ENCODE measurements at regions not wholly inside any gene's neighbourhood (a gene's known extent, or its start where the extent isn't known, plus 50 kb on each side); places are given as distances from the start of the nearest gene placed in this dataset.

DNA sequence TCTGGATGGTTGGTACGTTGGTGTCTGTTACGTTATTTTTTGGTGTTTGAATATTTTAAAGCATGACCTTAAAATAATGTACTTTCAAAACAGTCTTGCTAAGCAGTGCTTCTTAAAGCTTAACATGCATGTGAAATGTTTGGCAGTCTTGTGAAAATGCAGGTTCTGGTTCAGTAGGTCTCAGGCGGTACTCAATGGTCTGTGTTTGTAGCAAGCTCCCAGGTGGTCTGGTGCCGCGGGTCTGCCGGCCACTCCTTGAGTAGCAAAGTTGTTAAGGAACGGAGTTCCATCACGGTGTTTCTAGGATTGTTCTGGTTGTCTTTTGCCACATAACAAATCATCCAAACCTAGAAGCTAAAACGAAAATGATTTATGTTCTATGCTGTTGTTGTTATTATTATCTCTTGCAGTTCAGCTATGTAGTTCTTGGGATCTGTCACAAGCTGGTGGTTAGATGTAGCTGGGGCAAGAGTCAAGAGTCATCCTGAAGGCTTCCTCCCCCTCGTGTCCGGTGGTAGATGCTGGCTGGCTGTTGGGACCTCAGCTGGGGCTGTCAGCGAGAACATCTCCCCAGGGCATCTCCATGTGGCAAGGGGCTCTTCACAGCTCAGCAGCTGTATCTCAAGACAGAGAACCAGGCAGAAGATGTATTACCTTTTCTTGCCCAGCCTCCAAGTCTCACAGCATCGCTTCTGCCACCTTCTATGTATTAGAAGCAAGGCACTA is 186.8 kb downstream of the PALM2AKAP2 start:
- H3K36me3 ChIP-seq (replicated peaks; ENCODE audit: control insufficient read depth, insufficient read depth, low read length) = no peaks in the 10 kb centered on the region
- H3K4me3 ChIP-seq (ENCODE audit: insufficient read depth, low read depth, low read length) = no peak overlapping the region
- DNase-seq = no peak
- H3K27me3 ChIP-seq (ENCODE audit: control insufficient read depth, insufficient read depth, low read length) = no peaks in the 10 kb centered on the region

DNA sequence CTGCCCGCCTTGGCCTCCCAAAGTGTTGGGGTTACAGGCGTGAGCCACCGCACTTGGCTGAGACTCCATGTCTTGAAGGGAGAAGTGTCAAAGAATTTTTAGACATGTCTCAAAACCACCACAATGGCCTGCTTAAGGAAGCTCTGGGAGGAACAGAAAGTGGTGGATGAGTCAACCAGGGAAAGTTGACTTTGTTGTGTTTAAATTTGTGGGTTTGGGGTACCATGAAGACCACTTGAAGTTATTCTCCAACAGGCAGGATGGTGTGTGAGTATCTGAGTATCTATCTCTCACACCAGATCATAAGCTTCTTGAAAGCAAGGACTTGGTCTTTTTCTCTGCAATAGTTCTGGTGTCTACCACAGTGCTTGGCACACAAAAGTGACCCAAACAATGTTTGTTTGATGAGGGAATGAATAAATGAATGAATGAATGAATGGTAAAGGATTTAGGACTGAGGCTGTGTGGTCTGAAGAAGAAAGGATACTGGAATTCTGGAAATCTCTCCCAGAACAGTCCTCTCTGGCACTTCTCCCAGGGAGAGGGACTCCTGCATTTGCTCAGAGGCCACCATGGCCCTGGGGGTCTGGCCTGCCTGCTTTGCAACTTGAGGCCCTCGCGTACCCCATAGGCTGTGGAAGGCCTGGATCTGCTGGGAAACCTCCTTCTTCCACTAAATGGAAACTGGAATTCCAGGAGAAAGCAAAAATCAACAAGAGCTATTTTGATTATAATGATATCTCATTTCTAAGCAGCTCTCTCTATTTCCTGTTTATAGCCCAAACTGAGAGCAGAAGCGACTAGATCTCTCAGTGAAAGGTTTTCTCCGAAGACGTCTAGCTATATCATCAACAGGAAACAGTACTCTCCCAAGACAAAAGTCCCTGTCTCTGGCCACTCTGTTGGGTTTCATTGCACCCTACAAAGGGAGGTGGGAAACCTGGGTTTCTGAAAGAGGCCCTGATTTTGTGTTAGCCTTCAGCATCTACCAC is 187.9 kb downstream of the PALM2AKAP2 start:
- Histone ChIP-seq H3K4me3 (ENCODE audit: insufficient read depth, low read depth, low read length) (no peak overlapping the region), H3K27me3 (ENCODE audit: control insufficient read depth, insufficient read depth, low read length) (no peaks in the 10 kb centered on the region), H3K36me3 (replicated peaks; ENCODE audit: control insufficient read depth, insufficient read depth, low read length) (no peaks in the 10 kb centered on the region)
- no peak for DNase-seq

DNA sequence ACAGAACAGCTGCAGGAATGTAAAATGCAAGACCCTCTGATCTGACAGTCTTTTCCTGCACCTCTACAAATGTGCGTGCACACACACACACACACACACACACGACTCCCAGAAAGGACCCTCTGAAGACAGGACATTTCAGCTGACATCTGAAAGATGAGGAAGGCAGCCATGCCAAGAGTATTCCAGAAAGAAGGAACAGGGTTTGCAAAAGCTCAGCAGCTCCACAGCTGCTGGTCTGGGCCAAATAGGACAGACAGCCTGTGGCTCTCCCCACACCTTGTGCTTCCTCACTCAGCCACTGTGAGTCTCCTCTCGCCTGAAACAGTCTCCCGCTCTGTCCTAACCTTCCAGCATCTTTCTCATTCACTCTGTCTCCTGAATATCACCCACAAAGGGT is 189.0 kb downstream of the PALM2AKAP2 start:
- peak; percentile 28 for DNase-seq
- H3K27me3 ChIP-seq (ENCODE audit: control insufficient read depth, insufficient read depth, low read length) = no peaks in the 10 kb centered on the region
- no peak overlapping the region for H3K4me3 ChIP-seq (ENCODE audit: insufficient read depth, low read depth, low read length)
- H3K36me3 ChIP-seq (replicated peaks; ENCODE audit: control insufficient read depth, insufficient read depth, low read length) = no peaks in the 10 kb centered on the region

DNA sequence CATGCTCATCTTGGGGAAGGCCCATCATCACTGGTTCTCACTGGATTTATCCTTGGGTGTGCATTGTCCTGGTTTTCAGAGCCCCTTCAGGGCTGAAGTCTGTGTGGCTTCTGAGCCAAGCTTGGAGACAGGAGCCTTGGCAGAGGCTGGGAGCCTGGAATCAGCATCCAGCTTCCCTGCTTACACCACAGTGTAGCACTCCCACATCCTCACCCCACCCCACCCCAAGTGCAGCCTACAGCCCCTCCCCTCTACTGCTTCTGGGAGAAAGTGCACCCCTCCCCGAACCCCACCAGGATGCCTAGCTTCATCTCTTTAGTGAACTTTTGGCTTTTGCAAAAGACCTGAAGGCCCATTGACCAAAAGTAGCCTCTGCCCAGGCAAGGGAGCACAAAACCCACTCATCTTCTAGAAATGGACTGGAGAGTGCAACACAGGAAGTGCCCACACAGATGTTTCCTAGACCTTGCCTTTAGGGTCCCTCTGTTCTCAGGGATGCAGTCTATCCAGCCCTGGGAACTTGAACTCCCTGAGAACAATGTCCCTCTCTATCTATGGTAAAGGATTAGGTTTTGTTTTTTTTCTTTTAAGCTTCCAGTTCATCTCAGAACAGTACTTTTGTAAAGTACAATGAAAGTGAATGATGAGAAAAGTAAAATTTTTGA is 189.7 kb downstream of the PALM2AKAP2 start:
- DNase-seq = no peak
- H3K4me3 ChIP-seq (ENCODE audit: insufficient read depth, low read depth, low read length) = no peak overlapping the region
- no peaks in the 10 kb centered on the region for H3K36me3 ChIP-seq (replicated peaks; ENCODE audit: control insufficient read depth, insufficient read depth, low read length)
- no peaks in the 10 kb centered on the region for H3K27me3 ChIP-seq (ENCODE audit: control insufficient read depth, insufficient read depth, low read length)

DNA sequence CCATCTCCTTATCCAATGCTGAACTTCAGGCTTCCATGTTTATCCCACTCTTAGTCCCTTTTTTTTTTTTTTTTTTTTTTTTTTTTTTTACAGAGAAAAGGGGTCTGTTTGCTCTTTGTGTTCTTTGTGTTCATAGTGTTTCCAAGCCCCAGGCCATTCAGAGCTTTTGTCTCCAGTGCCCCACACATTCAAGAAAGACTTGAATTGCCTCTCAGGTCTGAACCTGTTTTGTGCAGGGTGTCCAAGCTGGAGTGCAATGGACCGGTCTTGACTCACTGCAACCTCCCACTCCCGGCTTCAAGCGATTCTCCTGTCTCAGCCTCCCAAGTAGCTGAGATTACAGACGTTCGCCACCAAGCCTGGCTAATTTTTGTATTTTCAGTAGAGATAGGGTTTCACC is 191.2 kb downstream of the PALM2AKAP2 start:
- Histone ChIP-seq H3K36me3 (replicated peaks; ENCODE audit: control insufficient read depth, insufficient read depth, low read length) (no peaks in the 10 kb centered on the region), H3K27me3 (ENCODE audit: control insufficient read depth, insufficient read depth, low read length) (no peaks in the 10 kb centered on the region), H3K4me3 (ENCODE audit: insufficient read depth, low read depth, low read length) (no peak overlapping the region)
- no peak for DNase-seq

DNA sequence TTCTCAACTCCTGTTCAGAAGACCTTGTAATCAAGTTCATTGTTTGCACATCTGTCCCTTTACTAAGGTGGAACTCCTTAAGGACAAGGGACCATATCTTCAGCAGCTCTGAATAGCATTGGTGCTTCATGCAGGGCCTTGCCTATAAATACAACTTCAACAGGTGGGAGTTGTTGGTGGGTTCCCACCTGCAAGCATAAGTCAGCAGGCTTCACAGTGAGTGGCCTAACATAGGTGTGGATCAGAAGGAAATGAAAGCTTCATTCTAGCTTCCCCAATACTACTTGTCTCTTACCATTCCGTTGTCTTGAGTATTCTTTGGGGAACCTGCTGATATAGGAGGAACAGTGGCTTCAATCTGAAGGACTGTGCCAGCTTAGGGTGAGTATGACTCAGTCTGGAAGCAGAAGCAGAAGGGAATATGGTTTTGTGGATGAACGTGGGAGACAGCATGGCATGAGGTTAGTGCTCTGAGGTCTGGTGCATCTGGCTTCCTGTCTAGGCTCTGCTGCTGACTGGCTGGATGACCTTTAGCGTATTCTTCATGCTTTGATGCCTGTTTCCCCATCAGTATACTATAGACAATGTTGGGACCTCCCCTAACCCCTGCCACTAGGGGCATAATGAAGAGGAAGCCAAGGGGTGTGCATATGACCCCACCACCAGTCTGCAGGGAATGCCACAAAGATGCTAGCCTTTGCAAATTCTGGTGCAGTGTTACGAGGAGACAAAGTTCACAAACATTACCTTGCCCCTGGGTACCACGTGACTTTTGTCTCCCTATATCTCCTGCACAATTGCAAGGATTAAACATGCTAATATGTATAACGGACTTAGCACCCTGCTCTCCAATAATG is 192.3 kb downstream of the PALM2AKAP2 start:
- H3K27me3 ChIP-seq (ENCODE audit: control insufficient read depth, insufficient read depth, low read length) = no peaks in the 10 kb centered on the region
- no peak overlapping the region for H3K4me3 ChIP-seq (ENCODE audit: insufficient read depth, low read depth, low read length)
- peak; percentile 18 for DNase-seq
- H3K36me3 ChIP-seq (replicated peaks; ENCODE audit: control insufficient read depth, insufficient read depth, low read length) = no peaks in the 10 kb centered on the region

DNA sequence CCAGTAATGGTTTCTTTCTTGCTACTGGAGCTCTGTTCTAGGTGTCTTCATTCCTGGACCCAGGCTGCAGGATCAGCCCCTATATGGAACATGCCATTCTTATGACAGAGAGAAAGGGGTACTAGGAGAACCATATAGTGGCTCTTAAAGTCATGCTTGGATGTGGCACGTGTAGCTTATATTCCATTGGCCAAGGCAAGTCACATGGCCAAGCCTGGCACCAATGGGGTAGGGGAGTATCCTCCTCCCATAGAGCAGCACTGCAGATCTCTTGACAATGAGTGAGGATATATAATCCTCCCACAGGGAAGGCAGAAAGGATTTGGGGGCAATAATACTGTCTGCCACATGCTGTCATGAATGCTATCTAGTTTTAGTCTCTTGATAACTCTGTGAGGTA is 193.3 kb downstream of the PALM2AKAP2 start:
- no peak for DNase-seq
- H3K27me3 ChIP-seq (ENCODE audit: control insufficient read depth, insufficient read depth, low read length) = no peaks in the 10 kb centered on the region
- H3K4me3 ChIP-seq (ENCODE audit: insufficient read depth, low read depth, low read length) = no peak overlapping the region
- no peaks in the 10 kb centered on the region for H3K36me3 ChIP-seq (replicated peaks; ENCODE audit: control insufficient read depth, insufficient read depth, low read length)

DNA sequence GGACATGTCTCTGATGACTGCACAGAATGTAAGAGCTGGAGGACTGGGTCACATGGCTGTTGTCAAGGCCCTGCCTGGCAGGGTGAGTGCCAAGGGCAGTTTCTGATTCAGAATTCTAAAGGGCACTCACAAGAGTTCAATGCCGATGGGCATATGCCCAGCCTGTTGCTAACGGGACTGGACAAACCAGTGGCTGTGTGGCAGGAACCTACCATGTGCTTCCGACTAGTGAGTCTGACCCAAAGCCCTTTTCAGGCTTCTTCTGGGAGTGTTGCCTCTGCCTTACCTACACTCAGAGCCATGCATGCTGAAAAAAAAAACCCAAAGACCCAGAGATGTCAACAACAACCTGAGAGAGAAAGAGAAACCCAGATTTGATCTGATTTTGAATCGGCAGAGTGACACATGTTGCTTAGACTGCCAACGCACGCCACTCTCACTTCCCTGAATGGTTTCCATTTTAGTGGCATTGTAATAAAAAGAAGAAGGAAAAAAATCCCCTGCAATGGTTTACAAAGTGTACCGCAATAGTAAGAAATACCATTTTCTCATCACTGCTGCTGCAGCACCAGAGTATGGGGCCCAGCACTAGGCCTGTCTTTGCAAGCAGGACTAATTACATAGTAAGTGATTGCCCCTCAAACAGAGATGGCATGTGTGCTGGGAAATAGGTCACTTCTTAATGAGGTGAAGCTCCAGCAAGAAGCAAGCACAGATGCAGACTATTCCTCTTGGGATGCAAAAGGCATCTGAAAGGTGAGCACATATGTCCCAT is 194.3 kb downstream of the PALM2AKAP2 start:
- no peak overlapping the region for H3K4me3 ChIP-seq (ENCODE audit: insufficient read depth, low read depth, low read length)
- no peaks in the 10 kb centered on the region for H3K36me3 ChIP-seq (replicated peaks; ENCODE audit: control insufficient read depth, insufficient read depth, low read length)
- H3K27me3 ChIP-seq (ENCODE audit: control insufficient read depth, insufficient read depth, low read length) = no peaks in the 10 kb centered on the region
- DNase-seq = no peak

DNA sequence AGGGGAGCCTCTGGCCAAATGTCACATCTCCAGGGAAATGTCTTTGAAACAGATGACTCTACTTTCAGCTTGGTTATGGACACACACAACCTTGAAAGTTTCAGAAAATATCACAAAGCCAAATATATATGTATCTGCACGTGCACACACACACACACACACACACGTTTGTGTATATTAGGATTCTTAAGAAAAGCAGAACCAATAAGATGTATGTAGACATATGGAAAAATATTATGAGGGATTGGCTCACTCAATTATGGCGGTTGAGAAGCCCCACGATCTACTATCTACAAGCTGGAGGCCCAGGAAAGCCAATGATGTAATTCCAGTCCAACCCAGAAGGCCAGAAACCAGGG is 194.9 kb downstream of the PALM2AKAP2 start:
- DNase-seq = no peak
- H3K27me3 ChIP-seq (ENCODE audit: control insufficient read depth, insufficient read depth, low read length) = no peaks in the 10 kb centered on the region
- H3K4me3 ChIP-seq (ENCODE audit: insufficient read depth, low read depth, low read length) = no peak overlapping the region
- no peaks in the 10 kb centered on the region for H3K36me3 ChIP-seq (replicated peaks; ENCODE audit: control insufficient read depth, insufficient read depth, low read length)

DNA sequence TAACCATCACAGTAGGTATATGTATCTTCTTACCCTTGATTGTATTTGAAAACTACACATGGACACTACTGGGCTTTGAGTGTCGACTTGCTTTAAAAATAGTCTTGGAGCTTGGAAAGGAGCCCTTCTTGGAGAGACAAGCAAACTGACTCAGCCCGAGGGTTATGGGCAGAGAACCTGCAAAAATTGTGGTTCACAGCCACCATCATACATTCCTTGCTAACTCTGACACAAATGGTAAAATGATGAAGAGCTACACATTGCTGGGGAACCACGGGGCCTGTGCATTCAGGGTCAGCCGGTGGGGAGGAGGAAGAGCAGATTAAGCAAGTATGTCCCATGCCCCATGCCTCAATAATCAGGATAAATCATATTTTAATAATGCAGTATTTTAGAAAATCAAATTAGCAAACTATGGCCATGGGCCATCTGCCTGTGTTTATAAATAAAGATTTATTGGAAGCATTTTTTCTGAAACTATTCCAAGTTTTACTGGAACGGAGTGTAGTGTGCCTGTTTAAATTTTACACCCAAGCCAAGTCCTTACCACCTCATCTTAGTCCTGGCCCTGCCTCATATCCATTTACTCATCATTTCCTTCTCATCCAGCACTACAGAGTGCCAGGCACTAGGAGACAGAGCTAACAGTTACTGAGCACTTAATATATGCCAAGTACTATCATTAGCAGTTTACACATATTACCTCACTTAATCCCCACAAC is 195.7 kb downstream of the PALM2AKAP2 start:
- H3K4me3 ChIP-seq (ENCODE audit: insufficient read depth, low read depth, low read length) = no peak overlapping the region
- no peaks in the 10 kb centered on the region for H3K36me3 ChIP-seq (replicated peaks; ENCODE audit: control insufficient read depth, insufficient read depth, low read length)
- H3K27me3 ChIP-seq (ENCODE audit: control insufficient read depth, insufficient read depth, low read length) = no peaks in the 10 kb centered on the region
- DNase-seq = no peak

DNA sequence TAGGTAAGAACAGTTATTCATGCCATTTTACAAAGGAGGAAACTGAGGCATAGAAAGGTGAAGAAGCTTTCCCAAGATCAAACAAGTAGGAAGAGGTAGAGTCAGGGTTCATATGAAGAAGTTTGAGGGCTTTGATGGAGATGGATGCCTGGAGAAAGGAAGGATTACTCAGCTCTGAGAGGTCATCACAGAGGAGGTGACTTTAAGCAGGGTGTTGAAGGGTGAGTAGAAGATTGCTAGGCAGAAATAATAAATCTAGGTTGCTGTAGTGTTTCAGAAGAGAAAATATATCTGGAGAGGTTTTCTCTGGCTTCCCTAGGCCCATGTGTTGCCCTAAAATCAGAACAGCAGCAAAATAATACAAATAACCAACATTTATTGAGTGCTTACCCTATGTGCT is 196.3 kb downstream of the PALM2AKAP2 start:
- Histone ChIP-seq H3K27me3 (ENCODE audit: control insufficient read depth, insufficient read depth, low read length) (no peaks in the 10 kb centered on the region), H3K36me3 (replicated peaks; ENCODE audit: control insufficient read depth, insufficient read depth, low read length) (no peaks in the 10 kb centered on the region), H3K4me3 (ENCODE audit: insufficient read depth, low read depth, low read length) (no peak overlapping the region)
- DNase-seq = no peak

DNA sequence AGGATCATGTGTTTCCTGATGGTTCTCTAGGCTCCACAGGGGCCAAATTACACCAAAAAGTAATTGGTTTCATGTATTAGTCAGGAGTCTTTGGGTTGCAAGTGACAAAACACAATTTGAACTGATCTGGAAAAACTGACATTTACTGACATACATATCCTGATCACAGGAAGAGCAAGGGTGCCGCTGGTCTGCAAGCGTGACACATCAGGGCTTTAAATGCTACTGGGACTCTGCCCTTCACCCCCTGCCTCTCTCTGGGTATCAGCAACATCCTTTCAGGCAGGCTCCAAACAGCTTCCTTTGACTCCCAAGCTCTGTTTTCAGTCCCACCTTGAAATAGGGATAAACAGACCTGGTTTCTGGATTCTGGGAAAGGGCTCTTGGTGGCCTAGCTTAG is 197.5 kb downstream of the PALM2AKAP2 start:
- no peak for DNase-seq
- H3K27me3 ChIP-seq (ENCODE audit: control insufficient read depth, insufficient read depth, low read length) = no peaks in the 10 kb centered on the region
- no peaks in the 10 kb centered on the region for H3K36me3 ChIP-seq (replicated peaks; ENCODE audit: control insufficient read depth, insufficient read depth, low read length)
- no peak overlapping the region for H3K4me3 ChIP-seq (ENCODE audit: insufficient read depth, low read depth, low read length)

DNA sequence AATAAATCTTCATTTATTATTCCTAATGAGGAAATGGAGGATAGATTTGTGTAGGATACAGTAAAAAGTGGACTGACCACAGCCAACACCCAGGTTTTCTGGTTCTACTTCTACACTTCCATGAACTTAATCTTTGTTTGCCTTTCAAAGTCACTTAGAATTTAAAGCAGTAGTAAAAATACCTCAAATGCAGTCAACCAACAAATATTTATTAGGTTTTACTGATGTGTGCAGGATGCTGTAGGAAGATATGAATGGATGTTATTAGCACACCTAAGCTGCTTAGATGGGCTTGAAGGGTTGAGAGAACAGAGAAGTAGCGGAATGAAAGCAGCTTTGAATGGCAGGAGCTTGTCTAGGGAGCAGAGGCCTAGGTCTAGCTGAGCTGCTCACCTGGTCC is 201.1 kb downstream of the PALM2AKAP2 start:
- H3K36me3 ChIP-seq (replicated peaks; ENCODE audit: control insufficient read depth, insufficient read depth, low read length) = no peaks in the 10 kb centered on the region
- H3K27me3 ChIP-seq (ENCODE audit: control insufficient read depth, insufficient read depth, low read length) = no peaks in the 10 kb centered on the region
- H3K4me3 ChIP-seq (ENCODE audit: insufficient read depth, low read depth, low read length) = no peak overlapping the region
- DNase-seq = no peak

All from H7 (cell line).